OCI-M1 (cell line): ENCODE measurements at regions not wholly inside any gene's neighbourhood (a gene's known extent, or its start where the extent isn't known, plus 50 kb on each side); places are given as distances from the start of the nearest gene placed in this dataset.
"Not testable (repeated sequence)": the region's sequence is repeated elsewhere in the genome, so short reads cannot be mapped to it uniquely, and the experiment has no call there.

Source experiments
- DNase-seq: peaks from one replicate; lab custom pipeline; 2025; lab: John Stamatoyannopoulos, UW

DNA sequence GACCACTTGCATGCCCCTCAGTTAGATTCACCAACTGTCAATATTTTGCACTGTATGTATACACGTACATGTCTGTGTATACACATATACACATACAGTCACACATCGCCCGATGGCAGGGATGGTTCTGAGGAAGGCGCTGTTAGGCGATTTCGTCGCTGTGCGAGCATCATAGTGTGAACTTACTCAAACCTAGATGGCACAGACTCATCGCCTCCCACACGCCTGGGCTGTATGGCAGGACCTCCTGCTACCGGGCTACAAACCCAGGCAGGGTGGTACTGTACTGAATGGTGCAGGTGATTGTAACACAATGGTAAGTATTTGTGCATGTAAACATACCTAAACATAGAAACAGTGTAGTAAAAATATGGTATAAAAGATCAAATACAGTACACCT, 57.2 kb upstream of the LRPAP1 start:
- not testable (repeated sequence) for DNase-seq

DNA sequence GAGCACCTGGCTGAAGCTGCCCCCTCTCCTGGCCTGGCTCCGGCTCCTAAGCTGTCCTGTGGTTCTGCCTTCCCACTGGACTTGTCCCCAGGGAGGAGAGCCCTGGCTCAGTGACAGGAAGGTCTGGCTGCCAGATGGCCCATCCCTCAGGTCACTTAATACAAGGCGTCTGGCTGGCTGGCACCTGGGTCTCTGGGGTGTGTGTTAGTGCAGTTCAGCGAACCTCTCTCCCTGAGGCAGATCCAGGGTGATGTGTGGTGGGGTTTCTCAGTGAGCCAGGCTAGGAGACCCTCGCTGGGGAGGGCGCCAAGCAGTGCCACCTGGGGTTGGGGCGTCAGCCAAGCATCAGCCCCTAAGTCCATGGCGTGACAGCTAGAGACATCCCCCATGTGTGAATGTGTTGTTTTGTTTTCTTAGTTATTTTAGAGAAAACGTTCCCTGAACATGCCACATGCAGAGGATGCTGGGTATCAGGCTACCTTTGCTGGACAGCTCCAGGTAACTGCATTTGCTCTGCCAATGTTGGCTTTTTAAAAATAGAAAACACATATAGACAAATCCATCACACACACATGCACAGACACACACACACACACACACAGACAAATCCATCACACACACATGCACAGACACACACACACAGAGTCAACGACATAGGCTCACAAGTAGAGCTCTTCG, 56.4 kb upstream of the LRPAP1 start:
- not testable (repeated sequence) for DNase-seq

DNA sequence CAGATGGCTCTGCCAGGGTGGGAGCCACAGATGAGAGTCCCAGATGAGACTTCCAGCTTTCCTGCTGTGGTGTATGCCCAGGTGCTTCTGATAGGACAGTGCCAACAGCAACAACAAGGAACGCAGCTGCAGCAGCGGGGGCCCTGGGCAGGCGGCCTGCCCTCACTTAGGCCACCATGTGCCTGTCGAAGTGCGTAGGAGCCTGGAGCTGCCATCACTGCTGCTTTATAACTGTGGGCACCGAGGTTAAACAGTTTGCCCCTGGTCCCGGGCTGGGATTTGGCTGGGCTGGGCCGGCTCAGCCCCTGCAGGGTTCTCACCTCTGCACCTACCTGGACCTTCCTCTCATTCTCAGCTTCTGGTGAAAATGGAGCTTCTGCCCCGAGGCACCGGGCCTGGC, 54.4 kb upstream of the LRPAP1 start:
- DNase-seq, result not testable (repeated sequence)

DNA sequence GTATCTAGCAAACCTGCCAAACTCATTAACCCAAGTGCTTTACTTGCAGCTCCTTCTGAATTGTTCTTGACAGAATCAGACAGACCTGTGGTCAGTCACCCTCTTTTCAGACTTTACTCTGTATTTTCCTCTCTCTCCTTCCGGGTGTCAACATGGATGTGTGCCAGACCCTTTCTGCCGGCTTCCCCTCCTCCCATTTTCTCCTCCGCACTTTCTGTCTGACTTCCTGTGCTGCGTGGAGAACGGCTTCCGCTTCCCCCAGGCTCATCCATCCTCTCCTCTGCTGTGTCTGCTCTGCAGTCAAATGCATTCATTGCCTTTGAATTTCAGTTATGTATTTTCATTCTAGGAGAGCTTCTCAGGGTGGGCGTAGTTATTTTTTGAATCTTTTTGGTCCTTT, 53.3 kb upstream of the LRPAP1 start:
- DNase-seq, result not testable (repeated sequence)

DNA sequence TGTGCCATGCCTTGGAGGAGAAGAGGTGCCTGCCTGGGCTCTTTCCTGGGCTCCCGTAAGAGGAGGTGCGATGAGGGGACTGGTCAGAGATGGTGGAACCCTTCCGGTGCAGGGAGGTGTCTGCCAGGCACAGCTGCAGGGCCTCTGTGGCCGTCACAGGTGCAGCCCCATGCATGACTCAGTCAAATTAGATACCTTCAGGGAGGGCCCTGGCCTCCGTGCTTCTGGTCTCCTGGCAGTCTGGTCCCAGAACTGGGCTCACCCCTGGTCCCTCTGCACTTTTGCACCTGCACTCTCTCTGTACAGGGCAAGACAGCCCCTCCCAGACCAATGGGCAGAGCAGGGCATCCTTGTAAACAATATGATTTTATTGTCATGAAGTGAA, 49.9 kb upstream of the LRPAP1 start:
- DNase-seq, result no peak
